ENCODE measurements at regions not wholly inside any gene's neighbourhood (a gene's known extent, or its start where the extent isn't known, plus 50 kb on each side); places are given as distances from the start of the nearest gene placed in this dataset.

DNA sequence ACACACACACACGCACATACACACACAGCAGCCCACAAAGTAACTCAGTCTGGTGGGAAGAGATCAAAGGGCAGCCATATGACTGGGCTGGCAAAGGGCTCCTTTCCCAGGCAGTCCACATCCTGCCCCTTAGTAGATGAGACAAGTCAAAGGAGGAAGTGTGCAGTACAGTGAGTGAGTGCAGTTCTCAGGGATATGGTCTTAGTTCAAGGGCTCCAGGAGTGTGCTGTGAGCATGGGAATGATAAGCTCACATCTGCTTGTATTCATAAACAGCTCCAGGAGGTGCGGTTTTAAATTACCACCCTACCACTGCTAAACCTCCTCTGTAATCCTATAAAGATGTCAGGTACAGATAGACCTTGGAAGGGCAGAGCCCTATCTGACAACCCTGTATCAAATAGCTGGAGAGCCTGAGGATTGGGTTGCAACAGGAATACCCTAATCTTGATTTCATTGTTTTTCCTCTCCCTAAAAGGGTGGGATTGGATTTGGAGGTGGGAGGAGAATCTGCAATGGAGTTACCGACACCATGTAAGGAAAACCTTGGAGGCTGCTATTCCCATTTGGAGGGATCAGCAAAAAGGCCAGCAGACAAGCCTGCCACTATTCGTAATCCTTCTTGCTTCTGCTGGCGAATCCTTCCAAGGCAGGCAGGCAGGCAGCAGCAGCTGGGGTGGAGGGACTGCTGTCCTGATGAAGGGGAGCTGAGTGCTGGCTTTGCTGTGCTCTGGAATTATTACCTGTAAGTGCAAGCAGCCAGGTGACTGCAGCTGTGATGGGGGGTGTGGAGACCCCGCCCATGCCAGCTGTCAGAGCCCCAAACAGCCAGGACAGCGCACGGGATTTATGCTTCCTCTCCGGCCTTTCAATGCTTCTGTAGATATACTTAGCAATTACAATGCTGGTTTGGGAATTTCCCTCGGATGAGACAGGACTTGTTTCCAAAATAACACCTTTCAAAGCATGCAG lies 342.7 kb downstream of the PRL start:
- TF ChIP-seq, protein P1, sequence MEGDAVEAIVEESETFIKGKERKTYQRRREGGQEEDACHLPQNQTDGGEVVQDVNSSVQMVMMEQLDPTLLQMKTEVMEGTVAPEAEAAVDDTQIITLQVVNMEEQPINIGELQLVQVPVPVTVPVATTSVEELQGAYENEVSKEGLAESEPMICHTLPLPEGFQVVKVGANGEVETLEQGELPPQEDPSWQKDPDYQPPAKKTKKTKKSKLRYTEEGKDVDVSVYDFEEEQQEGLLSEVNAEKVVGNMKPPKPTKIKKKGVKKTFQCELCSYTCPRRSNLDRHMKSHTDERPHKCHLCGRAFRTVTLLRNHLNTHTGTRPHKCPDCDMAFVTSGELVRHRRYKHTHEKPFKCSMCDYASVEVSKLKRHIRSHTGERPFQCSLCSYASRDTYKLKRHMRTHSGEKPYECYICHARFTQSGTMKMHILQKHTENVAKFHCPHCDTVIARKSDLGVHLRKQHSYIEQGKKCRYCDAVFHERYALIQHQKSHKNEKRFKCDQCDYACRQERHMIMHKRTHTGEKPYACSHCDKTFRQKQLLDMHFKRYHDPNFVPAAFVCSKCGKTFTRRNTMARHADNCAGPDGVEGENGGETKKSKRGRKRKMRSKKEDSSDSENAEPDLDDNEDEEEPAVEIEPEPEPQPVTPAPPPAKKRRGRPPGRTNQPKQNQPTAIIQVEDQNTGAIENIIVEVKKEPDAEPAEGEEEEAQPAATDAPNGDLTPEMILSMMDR (IDR thresholded peaks at IDR 0.05; ENCODE audit: insufficient read depth, low read length, severe bottlenecking), result no peak
- no peak overlapping the region for H3K4me3 ChIP-seq (ENCODE audit: low read depth, low read length)

GRCh38 chr6:21955053-21955595 lies 341.7 kb downstream of the PRL start:
- Histone ChIP-seq H3K27me3 (ENCODE audit: control insufficient read depth, insufficient read depth, low read length) (no peaks in the 10 kb centered on the region), H3K36me3 (ENCODE audit: control insufficient read depth, insufficient read depth, low read length) (no peaks in the 10 kb centered on the region), H3K4me3 (ENCODE audit: low read depth, low read length) (no peak overlapping the region)
- TF ChIP-seq, protein P1 (IDR thresholded peaks at IDR 0.05; ENCODE audit: insufficient read depth, low read length, severe bottlenecking), result no peak
- FAIRE-seq (no peak), DNase-seq (ENCODE audit: low read depth) (no peak)

More for the DNA sequence above, 342.7 kb downstream of the PRL start:
- H3K27me3 ChIP-seq (ENCODE audit: control insufficient read depth, insufficient read depth, low read length), result no peaks in the 10 kb centered on the region
- DNase-seq (ENCODE audit: low read depth), result peak; percentile 46
- FAIRE-seq, result no peak
- H3K36me3 ChIP-seq (ENCODE audit: control insufficient read depth, insufficient read depth, low read length), result no peaks in the 10 kb centered on the region

DNA sequence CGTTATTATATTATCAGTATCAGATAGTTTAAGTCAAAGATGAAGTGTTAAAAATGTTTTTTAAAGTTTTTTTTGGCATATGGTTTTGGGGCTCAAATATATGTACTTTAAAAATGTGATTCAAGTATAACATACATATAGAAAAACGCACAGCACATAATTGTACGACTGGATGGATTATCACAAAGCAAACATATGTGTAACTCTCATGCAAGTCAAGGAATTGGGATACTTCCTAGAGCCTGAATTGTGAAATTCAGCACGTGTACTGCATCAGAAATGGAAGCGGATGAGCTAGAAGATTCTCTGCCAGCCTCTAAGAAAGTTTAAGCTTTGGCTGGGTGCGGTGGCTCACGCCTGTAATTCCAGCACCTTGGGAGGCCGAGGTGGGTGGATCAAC lies 340.9 kb downstream of the PRL start:
- Histone ChIP-seq H3K4me3 (ENCODE audit: low read depth, low read length) (no peak overlapping the region), H3K27me3 (ENCODE audit: control insufficient read depth, insufficient read depth, low read length) (no peaks in the 10 kb centered on the region), H3K36me3 (ENCODE audit: control insufficient read depth, insufficient read depth, low read length) (no peaks in the 10 kb centered on the region)
- TF ChIP-seq, protein P1 (IDR thresholded peaks at IDR 0.05; ENCODE audit: insufficient read depth, low read length, severe bottlenecking), result no peak
- no peak for DNase-seq (ENCODE audit: low read depth)
- FAIRE-seq, result no peak

- no peak for FAIRE-seq
- no peak for DNase-seq (ENCODE audit: low read depth)
- H3K27me3 ChIP-seq (ENCODE audit: control insufficient read depth, insufficient read depth, low read length), result no peaks in the 10 kb centered on the region
- H3K4me3 ChIP-seq (ENCODE audit: low read depth, low read length), result no peak overlapping the region
- TF ChIP-seq, protein P1 (IDR thresholded peaks at IDR 0.05; ENCODE audit: insufficient read depth, low read length, severe bottlenecking), result no peak
- H3K36me3 ChIP-seq (ENCODE audit: control insufficient read depth, insufficient read depth, low read length), result no peaks in the 10 kb centered on the region
These were observed 338.4 kb downstream of the PRL start for GRCh38 chr6:21958428-21958827.

GRCh38 chr6:21961226-21961625 lies 335.6 kb downstream of the PRL start:
- H3K27me3 ChIP-seq (ENCODE audit: control insufficient read depth, insufficient read depth, low read length), result no peaks in the 10 kb centered on the region

More at GRCh38 chr6:21961226-21961625, 335.6 kb downstream of the PRL start:
- TF ChIP-seq, protein P1 (IDR thresholded peaks at IDR 0.05; ENCODE audit: insufficient read depth, low read length, severe bottlenecking), result no peak
- FAIRE-seq (no peak), DNase-seq (ENCODE audit: low read depth) (no peak)
- H3K4me3 ChIP-seq (ENCODE audit: low read depth, low read length), result no peak overlapping the region
- H3K36me3 ChIP-seq (ENCODE audit: control insufficient read depth, insufficient read depth, low read length), result no peaks in the 10 kb centered on the region

All from bronchial epithelial cell (primary cell).